ENCODE measurements at regions not wholly inside any gene's neighbourhood (a gene's known extent, or its start where the extent isn't known, plus 50 kb on each side); places are given as distances from the start of the nearest gene placed in this dataset.

GRCh38 chr13:107170270-107170931 is 602.5 kb upstream of the ARGLU1 start:
- no peak for TF ChIP-seq CTCF (IDR thresholded peaks at IDR 0.05)
- TF ChIP-seq POLR2A (IDR thresholded peaks at IDR 0.05), result no peak
